NB4 (cell line): ENCODE measurements at regions not wholly inside any gene's neighbourhood (a gene's known extent, or its start where the extent isn't known, plus 50 kb on each side); places are given as distances from the start of the nearest gene placed in this dataset.
A peak's percentile ranks its signal among the peaks of the same experiment; 100 is the strongest.

Experiments used
- DNase-seq: peaks from one replicate; pipeline ENCODE4 v3.0.0; 2010; ENCODE audit warnings: low read depth
- H3K4me3 ChIP-seq: one replicate; pipeline ENCODE4 v1.5.1; 2011; ENCODE audit warnings: mild to moderate bottlenecking, low read depth, low read length, moderate library complexity
- MYC ChIP-seq: IDR thresholded peaks from 2 replicates; pipeline ENCODE4 v1.6.1; 2011; ENCODE audit warnings: low read depth, low read length
- POLR2A ChIP-seq: IDR thresholded peaks from 2 replicates; pipeline ENCODE4 v1.6.1; 2011; ENCODE audit warnings: mild to moderate bottlenecking; ENCODE audit not compliant: insufficient read length; ENCODE audit errors: extremely low read depth
- TF ChIP-seq, protein P1 (sequence below): IDR thresholded peaks from 2 replicates; pipeline ENCODE4 v1.6.1; 2011; ENCODE audit warnings: low read depth, low read length
- TF ChIP-seq, protein P2 (sequence below): IDR thresholded peaks from one replicate; pipeline ENCODE4 v1.5.1; 2012; ENCODE audit warnings: low read depth, low read length

- H3K4me3 ChIP-seq: no peak overlapping the region
- DNase-seq: no peak
- TF ChIP-seq, protein P1, sequence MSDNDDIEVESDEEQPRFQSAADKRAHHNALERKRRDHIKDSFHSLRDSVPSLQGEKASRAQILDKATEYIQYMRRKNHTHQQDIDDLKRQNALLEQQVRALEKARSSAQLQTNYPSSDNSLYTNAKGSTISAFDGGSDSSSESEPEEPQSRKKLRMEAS: no peak
- TF ChIP-seq, protein P2, sequence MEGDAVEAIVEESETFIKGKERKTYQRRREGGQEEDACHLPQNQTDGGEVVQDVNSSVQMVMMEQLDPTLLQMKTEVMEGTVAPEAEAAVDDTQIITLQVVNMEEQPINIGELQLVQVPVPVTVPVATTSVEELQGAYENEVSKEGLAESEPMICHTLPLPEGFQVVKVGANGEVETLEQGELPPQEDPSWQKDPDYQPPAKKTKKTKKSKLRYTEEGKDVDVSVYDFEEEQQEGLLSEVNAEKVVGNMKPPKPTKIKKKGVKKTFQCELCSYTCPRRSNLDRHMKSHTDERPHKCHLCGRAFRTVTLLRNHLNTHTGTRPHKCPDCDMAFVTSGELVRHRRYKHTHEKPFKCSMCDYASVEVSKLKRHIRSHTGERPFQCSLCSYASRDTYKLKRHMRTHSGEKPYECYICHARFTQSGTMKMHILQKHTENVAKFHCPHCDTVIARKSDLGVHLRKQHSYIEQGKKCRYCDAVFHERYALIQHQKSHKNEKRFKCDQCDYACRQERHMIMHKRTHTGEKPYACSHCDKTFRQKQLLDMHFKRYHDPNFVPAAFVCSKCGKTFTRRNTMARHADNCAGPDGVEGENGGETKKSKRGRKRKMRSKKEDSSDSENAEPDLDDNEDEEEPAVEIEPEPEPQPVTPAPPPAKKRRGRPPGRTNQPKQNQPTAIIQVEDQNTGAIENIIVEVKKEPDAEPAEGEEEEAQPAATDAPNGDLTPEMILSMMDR: no peak
- TF ChIP-seq MYC (no peak), POLR2A (no peak)
Observed at GRCh38 chr15:87764461-87765240, 491.9 kb downstream of the NTRK3 start.

GRCh38 chr15:87763837-87764236 lies 492.7 kb downstream of the NTRK3 start:
- H3K4me3 ChIP-seq: no peak overlapping the region
- TF ChIP-seq, protein P2: no peak
- TF ChIP-seq, protein P1: no peak
- no peak for TF ChIP-seq MYC
- DNase-seq: no peak

- peak; percentile 92 for DNase-seq
- no peak overlapping the region for H3K4me3 ChIP-seq
- no peak for TF ChIP-seq MYC
- TF ChIP-seq, protein P2: no peak
- TF ChIP-seq, protein P1: no peak
- no peak for TF ChIP-seq POLR2A
Observed at GRCh38 chr15:87761736-87762509, 494.6 kb downstream of the NTRK3 start.

DNA sequence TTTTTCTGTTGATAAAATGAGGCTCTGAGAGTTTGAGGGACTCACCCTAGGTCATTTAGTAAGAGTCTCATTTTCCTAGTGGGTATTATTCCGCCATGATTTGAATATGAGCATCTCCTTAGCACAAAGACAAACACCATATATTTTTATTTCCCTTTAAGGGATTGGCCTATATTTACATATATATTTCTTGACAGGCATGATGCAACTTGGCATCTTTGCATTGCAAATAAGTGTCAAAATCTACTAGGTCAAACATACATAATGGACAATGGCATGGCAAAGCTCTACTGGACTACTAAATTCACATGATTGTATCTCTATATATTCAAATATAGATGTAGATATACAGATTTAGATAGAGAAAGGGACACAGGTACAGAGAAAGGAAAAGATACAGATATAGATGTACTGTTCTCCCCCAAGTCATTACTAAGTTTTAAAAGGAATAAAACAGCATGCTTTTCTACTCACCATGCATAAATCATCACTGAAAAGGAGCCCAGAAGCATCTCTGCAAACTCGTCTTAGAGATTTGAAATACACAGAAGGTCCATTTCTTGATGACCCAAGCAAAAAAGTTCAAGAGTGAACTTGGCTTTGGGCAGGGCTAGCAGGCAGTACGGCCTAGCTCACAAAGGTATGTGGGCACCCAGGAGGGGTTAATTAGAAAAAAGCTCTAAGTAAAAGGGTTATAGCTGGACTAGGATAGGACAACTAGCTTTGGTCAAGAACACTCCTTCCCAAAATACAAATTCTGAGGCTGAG lies 495.8 kb downstream of the NTRK3 start:
- TF ChIP-seq, protein P1: no peak
- TF ChIP-seq MYC (no peak), POLR2A (no peak)
- TF ChIP-seq, protein P2: no peak
- DNase-seq: no peak
- H3K4me3 ChIP-seq: no peak overlapping the region

DNA sequence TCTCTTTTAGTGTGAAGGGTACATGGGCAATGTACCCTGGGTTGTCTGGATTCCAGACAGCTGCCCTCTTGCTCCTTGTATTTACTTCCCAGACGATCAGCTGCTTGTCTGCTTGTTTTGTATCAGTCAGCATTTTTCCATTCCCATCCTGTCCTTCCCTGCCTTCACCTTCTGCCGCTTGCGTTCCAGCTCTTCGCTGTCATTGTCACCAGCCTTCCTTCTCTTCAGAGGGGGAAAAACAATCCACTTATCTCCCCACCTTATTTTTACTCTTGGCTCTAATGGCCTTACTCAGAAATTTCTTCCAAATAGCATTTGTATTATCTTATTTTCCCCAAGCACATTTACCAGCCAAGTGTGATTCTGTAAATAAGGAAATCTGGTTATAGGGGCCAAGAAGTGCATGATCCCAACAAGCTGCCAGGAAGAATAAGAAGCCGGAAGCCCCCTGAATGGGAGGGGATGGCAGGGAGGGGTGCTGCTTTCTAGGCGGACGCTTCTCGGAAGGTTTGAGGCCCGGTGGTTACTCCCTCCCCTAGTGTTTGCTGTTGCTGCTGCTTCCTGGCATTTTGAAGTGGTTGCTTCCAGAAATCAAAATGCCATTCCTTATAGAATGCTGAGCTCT lies 497.6 kb downstream of the NTRK3 start:
- H3K4me3 ChIP-seq: no peak overlapping the region
- no peak for DNase-seq
- TF ChIP-seq, protein P1: no peak
- no peak for TF ChIP-seq POLR2A
- TF ChIP-seq MYC: no peak
- TF ChIP-seq, protein P2: no peak
